Renal cortical epithelial cell (primary cell): ENCODE measurements at regions not wholly inside any gene's neighbourhood (a gene's known extent, or its start where the extent isn't known, plus 50 kb on each side); places are given as distances from the start of the nearest gene placed in this dataset.
A peak's percentile ranks its signal among the peaks of the same experiment; 100 is the strongest.

Experiments
- DNase-seq: peaks from one replicate; pipeline ENCODE4 v3.0.0-alpha.2; 2011; ENCODE audit warnings: low read depth

DNA sequence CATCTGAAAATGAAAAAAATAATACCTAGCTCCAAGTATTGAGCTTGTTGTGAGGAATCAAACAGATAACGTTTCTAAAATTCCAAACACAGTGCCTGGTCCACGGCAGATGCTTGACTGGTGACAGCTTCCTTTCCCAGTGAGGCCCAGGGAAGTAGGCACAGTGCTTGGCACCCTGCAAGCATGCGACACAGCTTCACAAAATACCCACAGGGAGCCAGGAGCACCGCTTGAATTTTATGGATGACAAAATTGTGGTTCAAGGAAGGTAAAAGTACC, 205.1 kb upstream of the TNP1 start:
- no peak for DNase-seq

GRCh38 chr2:217064234-217065011, 204.6 kb upstream of the TNP1 start:
- DNase-seq: peak; percentile 96

DNA sequence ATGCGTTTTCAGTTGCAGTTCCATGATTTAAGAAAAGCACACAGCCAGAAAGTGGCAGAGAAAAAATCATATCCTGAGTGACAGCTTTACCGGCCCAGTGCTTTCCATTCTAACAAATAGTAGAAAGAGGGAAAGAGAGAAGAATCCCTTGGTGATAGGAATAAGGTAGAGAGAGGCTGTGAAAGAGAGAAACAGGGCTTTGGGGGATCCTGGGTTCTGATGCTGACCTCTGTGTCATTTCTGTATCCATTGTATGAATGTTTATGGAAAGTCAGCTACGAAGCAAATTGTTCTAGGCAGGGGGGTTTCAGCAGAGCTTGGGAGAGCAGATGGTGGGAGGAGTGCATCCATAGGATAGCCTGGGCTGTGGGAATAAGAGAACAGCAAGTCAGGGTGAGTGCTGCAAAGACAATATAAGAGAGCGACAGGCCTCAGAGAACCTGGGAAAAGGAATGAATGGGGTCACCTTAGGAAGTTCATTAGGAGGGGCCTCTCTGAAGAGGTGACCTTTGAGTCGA, 203.4 kb upstream of the TNP1 start:
- no peak for DNase-seq

GRCh38 chr2:217062768-217063167, 202.9 kb upstream of the TNP1 start:
- DNase-seq: no peak

GRCh38 chr2:217061916-217062505, 202.1 kb upstream of the TNP1 start:
- no peak for DNase-seq

DNA sequence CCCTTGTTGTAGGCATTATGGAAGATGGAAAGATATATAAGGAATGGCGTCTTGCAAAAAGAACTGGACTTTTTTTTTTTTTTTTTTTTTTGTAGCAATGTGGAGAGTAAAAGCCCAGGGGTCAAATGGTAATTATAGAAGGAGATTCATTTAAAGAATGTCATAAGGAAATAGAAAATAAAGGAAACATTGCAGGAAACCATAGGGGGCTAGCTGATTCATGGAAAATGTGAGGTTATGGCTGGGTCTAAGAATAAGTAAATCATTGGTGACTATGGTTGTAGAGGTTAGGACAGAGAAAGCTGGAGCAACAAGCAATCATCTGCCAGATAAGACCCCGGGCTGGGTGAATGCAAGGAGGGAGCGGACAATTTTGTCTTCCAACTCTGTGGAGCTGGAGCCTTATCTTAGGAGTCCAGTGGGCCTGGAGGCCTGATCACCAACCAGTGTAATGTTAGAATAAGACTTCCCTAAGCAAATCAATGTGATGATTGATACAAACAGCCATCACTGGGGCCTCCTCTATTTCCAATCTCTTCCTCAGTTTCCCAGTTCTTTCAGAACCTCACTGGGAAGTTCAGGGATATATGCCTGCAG, 201.2 kb upstream of the TNP1 start:
- no peak for DNase-seq

DNA sequence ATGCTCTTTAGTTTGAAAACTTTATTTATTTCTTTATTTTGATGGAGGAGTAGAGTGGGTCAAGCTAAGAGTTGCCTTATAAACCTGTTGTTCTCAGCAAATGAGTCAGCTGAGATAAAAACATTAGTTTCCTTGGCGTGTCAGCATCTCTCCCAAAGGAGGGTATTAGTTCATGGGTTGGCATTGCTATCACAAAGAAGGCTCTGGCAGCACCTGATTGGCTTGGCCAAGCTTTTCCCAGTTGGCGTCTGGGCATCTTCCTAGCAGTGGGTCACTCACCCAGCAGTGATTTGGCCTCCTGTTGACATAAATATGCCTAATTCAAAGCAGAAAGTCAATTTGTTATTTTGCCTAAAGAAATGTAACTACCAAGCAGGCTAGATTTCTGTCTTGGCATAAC, 200.7 kb upstream of the TNP1 start:
- no peak for DNase-seq

GRCh38 chr2:217058791-217059755, 199.2 kb upstream of the TNP1 start:
- DNase-seq: peak; percentile 70

DNA sequence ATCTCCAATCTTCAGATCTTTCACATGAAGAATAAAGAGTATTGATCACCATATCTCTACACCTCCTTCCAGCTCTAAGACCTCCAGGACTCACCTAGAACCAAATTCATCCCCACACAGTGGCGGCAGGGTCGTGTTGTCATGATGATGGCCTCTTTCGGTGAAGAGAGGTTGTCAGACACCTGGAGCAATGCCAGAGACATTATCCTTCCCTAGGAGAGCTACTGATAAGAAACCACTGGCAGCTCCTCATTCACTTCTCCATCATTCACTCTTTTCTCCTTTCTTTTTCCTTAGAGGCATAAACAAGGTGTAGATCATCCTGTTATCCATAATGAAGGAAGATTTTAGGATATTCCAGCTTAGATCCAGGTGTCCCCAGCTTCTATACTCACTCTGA, 197.9 kb upstream of the TNP1 start:
- DNase-seq: no peak

DNA sequence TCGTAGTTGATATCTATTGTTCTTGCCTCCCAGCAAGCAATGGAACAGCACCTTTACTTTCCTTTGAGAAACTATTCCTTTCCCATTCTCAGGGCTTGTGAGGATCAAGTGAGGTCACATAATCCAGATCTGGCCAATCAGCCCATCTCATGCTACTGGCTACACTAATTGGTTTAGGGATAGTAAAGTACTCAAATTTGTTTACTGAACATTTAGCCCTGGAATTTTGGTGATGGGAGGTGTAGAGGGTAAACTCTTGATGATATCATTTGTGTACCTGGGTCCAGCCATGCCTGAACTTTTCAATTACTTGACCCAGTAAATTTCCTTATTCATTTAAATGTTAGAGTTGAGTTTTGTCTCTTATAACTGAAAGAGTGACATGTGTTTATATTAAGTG, 195.8 kb upstream of the TNP1 start:
- DNase-seq: no peak

DNA sequence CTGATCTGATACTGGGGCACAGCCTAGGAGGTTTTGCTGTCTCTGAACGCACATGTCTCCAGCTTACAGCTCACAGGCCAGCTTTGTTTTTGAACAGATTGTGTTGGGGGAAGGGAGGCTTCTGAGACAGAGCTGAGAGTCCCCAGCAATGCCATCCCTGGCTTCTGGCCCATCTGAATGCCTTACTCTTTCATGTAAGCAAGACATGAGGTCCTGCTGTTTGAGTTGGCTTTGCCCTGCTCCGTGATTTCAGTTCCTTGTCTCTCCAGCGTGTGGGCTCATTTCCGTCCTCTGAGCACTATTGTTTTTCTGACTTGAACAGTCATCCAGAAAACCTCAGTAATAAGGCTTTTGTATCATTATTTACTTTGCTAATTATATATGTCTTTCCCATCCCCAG, 194.9 kb upstream of the TNP1 start:
- DNase-seq: no peak

DNA sequence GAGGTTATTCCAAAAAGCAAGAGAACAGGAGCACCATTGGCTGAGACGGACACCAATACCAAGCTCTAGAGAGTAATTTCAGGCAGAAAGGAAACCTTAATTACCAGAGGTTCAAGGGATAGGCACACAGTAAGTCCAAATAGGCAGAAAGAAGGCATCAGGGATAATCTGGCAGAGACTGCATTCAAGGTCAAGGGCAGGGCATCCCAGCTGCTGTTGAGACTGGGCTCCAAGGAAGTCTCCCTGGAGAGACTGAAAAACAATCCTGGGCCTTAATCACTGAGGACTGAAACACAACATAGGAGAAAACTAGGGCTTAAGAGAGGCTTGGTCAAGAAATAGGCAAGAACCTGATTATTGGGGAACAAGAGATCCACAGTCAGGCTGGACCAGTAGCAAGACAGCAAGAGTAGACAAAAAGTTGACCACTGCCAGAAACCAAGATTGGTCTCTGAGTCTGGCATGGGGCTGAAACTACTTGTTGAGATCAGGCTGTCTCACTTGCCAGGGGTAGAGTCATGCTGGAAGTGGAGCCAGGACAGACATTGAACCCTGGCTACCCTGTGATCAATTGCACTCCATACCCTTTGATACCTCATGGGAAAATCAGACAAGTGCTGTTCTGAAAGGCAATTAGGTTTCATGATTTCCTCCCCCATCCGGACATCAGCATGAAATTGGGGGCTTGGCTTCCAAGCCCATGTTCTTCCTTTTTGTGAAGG, 193.2 kb upstream of the TNP1 start:
- DNase-seq: no peak

DNA sequence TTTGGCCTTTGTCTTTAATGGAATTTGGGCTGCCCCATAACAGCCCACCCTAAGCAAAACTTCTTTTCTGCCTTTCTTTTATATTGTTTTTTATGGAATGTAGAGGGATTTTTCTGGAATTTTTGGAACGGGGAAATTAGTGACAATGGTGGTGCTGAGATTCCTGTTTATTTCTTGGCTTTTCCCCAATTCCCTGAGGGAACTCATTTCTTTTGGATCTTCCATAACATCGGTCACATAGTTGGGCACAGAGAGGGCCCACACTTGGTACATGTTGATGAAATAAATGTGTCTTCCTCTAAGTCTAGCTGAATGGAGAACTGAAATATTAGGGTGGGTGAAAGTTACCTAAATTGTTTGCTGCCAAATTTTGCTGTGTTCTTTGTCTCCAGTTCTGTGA, 191.6 kb upstream of the TNP1 start:
- DNase-seq: no peak

DNA sequence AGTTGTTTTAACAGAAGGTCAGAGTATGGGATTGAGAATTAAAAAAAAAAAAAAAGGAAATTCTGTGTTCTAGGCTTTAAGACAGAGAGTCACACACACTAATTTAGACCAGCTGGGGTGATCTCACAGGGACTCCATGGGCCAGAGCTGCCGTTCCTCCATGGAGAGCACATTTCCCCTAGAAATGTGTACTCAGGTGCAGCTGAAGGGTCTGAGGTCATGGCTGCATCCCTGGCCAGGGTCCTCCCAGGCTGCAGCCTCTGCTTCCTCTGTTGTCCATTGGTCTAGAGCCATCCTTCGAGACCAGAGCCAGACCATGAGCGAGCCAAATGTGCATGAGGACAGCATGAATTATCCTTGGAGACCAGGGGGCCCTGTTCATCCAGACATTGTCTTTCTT, 190.1 kb upstream of the TNP1 start:
- no peak for DNase-seq

DNA sequence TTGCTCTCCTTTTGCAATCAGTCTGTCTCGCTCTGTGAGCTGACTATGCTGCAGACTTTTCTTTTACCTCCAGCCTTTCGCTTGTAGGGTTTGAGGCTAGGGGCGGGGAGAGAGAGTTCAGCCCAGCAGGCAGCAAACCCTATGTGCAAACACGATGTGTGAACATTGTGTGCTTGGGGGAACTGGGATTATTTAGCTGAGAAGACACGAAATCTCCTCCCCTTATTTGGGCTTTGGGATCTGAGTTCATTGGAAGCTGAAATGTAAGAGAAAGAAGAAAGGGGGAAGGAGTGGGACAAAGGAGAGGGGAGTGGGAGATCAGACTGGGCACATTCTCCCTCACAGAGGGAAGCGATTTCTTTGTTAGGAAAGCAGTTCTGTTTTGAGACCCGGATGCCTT, 189.6 kb upstream of the TNP1 start:
- DNase-seq: no peak

- no peak for DNase-seq
These were observed 188.9 kb upstream of the TNP1 start for GRCh38 chr2:217048730-217049129.

DNA sequence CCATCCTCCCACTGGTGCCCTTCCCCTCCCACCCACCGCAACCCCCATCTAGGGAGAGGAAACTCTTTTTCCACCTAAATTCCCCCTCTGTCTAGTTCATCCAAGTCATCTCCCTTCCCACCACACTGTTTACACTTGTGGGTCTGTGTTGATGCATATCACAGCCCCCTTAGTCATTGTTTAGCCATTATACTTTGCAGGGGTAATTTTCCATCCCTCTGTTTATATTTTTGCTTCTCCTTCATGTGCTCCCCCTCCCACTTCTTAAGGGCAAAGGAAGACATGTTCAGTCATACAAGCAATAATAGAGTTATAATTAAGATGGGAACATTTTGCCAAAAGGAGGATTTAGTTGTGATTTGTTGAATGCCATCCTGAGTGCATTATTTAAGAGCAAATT, 187.8 kb upstream of the TNP1 start:
- no peak for DNase-seq

DNA sequence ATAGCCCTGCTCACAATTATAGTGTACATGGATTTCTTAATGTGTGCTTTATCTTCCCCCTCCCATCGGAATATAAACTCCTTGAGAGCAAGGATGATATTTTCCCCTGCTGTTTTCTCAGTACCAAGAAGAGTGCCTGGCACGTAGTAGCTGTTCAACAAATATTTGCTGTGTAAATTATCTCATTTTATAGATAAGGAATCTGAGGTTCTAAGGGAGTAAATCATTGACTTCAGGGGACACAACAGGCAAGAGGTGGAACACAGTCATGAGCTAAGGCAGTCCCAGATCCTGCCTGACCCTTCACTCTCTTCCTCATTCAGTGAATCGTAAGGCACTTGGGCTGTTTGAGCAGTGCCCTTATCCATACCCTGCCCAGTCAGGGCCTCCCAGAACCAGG, 187.3 kb upstream of the TNP1 start:
- DNase-seq: no peak

DNA sequence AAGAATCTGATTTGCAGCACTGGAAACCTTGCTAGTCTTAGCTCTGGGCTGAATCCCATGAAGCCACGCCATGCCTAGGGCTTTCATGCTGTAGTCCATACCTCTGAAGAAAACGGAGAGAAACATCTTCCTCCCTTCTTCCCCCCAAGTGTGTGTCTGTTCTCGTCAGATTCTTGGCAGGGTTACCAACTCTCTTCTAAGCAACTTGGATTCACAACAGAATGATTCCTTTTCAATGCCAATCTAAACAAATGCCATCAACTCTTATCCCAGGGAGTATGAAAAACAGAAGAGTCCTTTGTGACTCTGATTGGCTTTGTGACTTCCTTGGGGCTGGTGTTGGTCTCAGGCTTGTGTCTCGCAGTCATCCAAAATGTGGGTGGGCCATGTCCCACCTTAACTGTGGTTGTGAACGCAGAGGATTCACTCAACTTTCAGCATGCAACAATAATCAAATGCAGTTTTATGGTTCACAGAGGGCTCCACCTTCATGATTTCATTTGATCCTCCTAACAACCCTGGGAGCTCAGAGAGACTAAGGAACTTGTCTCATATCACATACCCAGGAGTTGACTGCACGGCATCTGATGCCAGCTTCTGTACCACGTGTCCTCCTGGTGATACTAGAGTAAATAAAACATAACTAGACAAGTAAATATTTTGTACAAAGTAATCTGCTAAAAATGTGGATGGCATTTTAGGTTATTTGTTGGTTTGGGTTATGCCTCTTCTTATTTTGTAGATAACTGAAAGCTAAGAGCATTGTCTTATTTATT, 186.0 kb upstream of the TNP1 start:
- DNase-seq: no peak

- DNase-seq: no peak
These were observed 180.2 kb upstream of the TNP1 start for GRCh38 chr2:217040099-217040498.

DNA sequence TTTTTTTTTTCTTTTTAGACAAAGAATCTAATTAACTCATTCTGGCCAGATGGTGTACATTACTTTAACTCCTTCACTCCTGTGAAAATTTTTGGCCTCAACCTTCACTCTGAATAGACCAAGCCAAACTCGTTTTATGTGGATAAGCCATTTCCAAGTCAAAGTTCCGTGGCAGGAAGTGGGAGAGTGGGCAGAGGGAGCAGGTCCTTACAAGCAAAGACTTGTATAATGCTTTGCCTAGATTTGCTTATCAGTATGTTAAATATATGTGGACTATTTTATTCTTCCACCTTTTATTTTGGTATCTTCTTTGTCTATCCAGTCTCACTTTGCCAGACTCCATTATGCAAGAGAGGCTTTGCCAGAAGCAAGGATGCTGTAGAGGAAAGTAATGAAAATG, 178.1 kb upstream of the TNP1 start:
- no peak for DNase-seq
